Activated naive CD4-positive, alpha-beta T cell treated with anti-CD3 and anti-CD28 coated beads, Interleukin-2, amount 50 U/mL, for 16 hours (primary cell): ENCODE measurements at regions not wholly inside any gene's neighbourhood (a gene's known extent, or its start where the extent isn't known, plus 50 kb on each side); places are given as distances from the start of the nearest gene placed in this dataset.

ENCODE experiments used
- DNase-seq: peaks from one replicate; pipeline ENCODE4 v3.0.0-alpha.2; 2020

DNA sequence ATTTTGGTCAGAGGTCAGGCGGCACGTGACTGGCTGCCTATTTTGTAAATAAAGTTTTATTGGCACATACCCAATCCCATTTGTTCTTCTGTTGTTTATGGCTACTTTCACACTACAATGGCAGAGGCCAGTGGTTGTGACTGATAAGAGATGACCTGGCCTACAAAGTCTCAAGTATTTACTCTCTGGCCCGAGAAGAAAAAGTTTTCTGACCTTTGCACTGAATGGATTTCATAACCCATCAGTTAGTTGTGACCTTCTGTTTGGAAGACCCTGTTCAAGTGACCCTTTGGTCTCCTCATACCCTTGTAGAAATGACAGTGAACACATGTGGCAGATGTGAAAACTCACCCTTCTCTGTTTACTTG, 121.4 kb upstream of the MGAT5 start:
- DNase-seq = no peak

- DNase-seq = no peak
Measured at GRCh38 chr2:134133622-134134312, 120.1 kb upstream of the MGAT5 start.

- no peak for DNase-seq
Measured at GRCh38 chr2:134134313-134134706, 119.6 kb upstream of the MGAT5 start.

- DNase-seq = no peak
Measured at GRCh38 chr2:134134827-134135226, 119.0 kb upstream of the MGAT5 start.

GRCh38 chr2:134135793-134136192, 118.1 kb upstream of the MGAT5 start:
- DNase-seq = no peak

GRCh38 chr2:134136731-134137130, 117.1 kb upstream of the MGAT5 start:
- no peak for DNase-seq

- DNase-seq = no peak
Measured at GRCh38 chr2:134137182-134137611, 116.7 kb upstream of the MGAT5 start.

- no peak for DNase-seq
Measured at GRCh38 chr2:134138115-134138514, 115.8 kb upstream of the MGAT5 start.

DNA sequence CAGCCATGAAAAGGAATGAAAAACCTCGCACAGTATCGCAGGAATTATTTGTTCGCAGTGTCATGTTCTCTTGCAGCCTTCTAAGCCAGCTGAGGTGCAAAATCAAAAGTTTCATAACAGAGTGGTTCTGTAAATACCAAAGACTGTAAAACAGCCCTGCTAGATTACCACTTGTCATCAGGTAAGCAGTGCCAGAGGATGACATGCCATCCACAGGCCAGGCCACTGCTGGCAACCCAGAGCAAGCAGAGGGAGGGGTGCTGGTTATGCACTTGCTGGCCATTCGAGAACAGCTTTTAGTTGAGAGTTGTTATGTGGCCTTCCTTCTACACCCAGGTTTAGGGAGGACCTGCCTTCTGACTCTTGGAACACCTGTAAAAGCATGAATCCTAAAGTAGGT, 114.3 kb upstream of the MGAT5 start:
- no peak for DNase-seq

- no peak for DNase-seq
Measured at GRCh38 chr2:134140251-134140661, 113.6 kb upstream of the MGAT5 start.

DNA sequence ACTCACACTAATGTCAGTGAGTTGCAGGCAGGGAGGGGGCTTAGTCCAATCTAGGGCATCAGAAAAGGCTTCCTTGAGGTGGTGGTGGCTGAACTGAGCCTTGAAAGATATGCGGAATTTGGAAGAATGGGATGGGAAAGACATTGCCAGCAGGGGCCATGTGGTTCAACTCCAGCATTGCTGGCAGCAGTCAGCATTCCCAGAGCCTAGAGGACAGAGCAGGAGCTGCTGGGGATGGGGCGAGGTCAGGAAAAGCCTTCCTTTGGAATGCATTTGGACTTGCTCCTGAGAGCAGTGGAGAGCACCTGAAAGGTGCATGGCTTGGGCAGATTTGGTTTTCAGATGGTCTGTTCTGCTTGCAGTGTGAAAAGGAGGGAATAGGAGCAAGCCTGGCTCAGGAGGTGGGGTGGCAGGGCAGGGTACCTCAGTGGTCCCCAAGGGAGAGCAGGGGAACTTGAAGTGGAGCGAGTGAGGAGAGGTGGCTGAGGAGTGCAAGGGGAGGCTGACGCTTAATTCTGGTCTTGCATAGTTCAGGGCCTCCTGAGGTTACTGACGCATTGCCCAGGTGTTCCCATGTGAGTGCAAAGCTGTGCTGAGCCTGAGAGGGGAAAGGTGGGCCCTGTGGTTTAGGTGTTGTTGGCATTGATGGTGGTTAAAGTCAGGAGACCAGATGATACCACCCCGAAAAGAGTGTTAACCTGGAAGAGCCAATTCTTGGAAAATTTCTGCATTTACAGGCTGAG, 112.1 kb upstream of the MGAT5 start:
- DNase-seq = no peak

DNA sequence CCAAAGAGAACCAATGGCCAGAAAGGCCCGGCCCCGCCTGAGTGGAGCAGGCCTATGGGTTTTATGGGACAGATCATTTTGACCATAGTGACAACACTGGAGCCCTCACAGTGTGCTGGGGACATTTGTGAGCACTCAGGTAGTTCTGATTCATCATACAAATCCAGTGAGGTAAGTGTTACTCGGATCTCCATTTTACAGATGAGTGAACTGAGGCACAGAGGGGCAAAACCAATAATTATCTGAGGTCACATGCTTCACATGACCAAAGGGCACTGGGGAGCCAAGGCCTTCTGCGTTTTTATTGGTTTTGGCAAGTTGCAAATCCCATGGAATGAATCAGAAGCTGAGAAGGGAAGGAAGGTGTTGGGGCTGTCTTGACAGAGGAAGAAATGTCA, 111.5 kb upstream of the MGAT5 start:
- DNase-seq = no peak

DNA sequence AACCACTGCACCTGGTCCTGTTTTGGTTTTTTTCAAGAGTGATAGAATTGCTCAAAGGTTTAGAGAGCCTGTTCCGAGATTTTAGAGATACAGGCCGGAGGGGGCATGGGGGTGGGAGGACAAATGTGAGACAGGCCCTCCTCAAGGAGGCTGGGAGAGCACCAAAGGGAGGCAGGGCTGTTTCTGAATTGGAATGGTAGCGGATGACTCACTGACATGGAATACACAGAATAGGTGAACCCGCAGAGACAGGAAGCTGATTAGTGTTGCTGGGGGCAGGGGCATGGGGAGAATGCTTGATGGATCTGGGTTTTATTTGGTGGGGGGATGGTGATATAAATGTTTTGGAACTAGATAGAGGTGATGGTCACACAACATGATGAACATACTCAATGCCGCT, 111.0 kb upstream of the MGAT5 start:
- no peak for DNase-seq

GRCh38 chr2:134143568-134143967, 110.3 kb upstream of the MGAT5 start:
- no peak for DNase-seq

DNA sequence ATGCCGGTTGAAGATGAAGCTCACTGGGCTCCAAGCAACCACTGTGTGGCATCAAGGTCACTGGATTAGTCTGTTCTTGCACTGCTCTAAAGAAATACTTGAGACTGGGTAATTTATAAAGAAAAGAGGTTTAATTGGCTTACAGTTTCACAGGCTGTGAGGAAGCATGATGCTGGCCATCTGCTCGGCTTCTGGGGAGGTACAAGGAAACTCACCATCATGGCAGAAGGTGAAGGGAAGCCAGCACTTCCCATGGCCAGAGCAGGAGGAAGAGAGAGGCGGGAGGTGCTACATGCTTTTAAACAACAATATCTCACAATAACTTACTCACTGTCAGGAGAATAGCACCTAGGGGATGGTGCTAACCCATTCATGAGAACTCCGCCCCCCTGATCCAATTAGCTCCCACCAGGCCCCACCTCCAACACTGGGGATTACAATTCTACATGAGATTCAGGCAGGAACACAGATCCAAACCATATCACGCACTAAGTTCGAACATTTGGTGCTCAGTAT, 109.7 kb upstream of the MGAT5 start:
- no peak for DNase-seq

DNA sequence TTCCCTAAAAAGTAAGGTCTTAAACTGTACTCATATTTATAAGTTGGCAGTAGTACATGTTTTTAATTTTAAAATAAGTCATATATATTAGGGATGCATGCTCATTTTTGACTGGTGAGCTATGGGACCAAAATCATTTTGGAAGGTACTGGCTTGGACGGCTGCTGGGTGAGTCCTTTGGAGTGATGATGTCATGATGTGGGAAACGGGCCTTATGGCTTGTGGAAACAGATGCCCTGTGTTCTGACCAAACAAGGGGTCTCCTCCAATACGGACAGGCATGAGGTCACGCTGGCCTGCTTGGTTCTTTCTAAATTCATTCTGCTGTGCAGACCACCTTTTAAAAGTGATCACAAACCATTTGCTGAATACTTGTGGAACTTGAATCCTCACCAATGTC, 109.2 kb upstream of the MGAT5 start:
- DNase-seq = no peak

- DNase-seq = no peak
Measured at GRCh38 chr2:134145519-134145918, 108.4 kb upstream of the MGAT5 start.

GRCh38 chr2:134146161-134146560, 107.7 kb upstream of the MGAT5 start:
- no peak for DNase-seq

GRCh38 chr2:134146620-134147019, 107.3 kb upstream of the MGAT5 start:
- no peak for DNase-seq

- no peak for DNase-seq
Measured at GRCh38 chr2:134148172-134148571, 105.7 kb upstream of the MGAT5 start.

- DNase-seq = no peak
Measured at GRCh38 chr2:134148843-134149472, 104.9 kb upstream of the MGAT5 start.

- DNase-seq = no peak
Measured at GRCh38 chr2:134149904-134150303, 104.0 kb upstream of the MGAT5 start.

- DNase-seq = no peak
Measured at GRCh38 chr2:134150760-134151159, 103.1 kb upstream of the MGAT5 start.
